ENCODE measurements at regions not wholly inside any gene's neighbourhood (a gene's known extent, or its start where the extent isn't known, plus 50 kb on each side); places are given as distances from the start of the nearest gene placed in this dataset.

GRCh38 chr10:22849077-22849805 lies 78.6 kb upstream of the ARMC3 start:
- Mint-ChIP-seq H3K4me3 (ENCODE audit: low read depth, unreplicated experiment) (peak overlapping the region; percentile 44), H3K27me3 (ENCODE audit: unreplicated experiment) (no peaks in the 10 kb centered on the region), H3K36me3 (ENCODE audit: insufficient read depth, unreplicated experiment) (no peaks in the 10 kb centered on the region), H3K27ac (ENCODE audit: unreplicated experiment) (peak overlapping the region; percentile 77), H3K9me3 (ENCODE audit: low read depth, unreplicated experiment) (no peaks in the 10 kb centered on the region), H3K4me1 (ENCODE audit: low read depth, unreplicated experiment) (peaks cover 15% of the 10 kb centered on the region)
- CTCF ChIA-PET: no interaction called here
- peak; percentile 52 for DNase-seq
- TF ChIP-seq CTCF (IDR thresholded peaks at IDR 0.05; ENCODE audit: unreplicated experiment): no peak
- intact Hi-C loops (cut with micrococcal nuclease; ENCODE audit: unreplicated experiment): no loop called here
- no TSS peak for BruUV-seq (replicated peaks)

GRCh38 chr10:22848509-22848908 lies 79.3 kb upstream of the ARMC3 start:
- no peaks in the 10 kb centered on the region for H3K9me3 Mint-ChIP-seq (ENCODE audit: low read depth, unreplicated experiment)
- DNase-seq: no peak
- intact Hi-C loops (cut with micrococcal nuclease; ENCODE audit: unreplicated experiment): no loop called here
- no peak overlapping the region for H3K4me3 Mint-ChIP-seq (ENCODE audit: low read depth, unreplicated experiment)
- peaks cover 15% of the 10 kb centered on the region for H3K4me1 Mint-ChIP-seq (ENCODE audit: low read depth, unreplicated experiment)
- H3K27ac Mint-ChIP-seq (ENCODE audit: unreplicated experiment): peak overlapping the region; percentile 77
- H3K36me3 Mint-ChIP-seq (ENCODE audit: insufficient read depth, unreplicated experiment): no peaks in the 10 kb centered on the region
- TF ChIP-seq CTCF (IDR thresholded peaks at IDR 0.05; ENCODE audit: unreplicated experiment): no peak
- CTCF ChIA-PET: no interaction called here
- no TSS peak for BruUV-seq (replicated peaks)
- no peaks in the 10 kb centered on the region for H3K27me3 Mint-ChIP-seq (ENCODE audit: unreplicated experiment)

GRCh38 chr10:22846294-22846693 lies 81.6 kb upstream of the ARMC3 start:
- no peaks in the 10 kb centered on the region for H3K9me3 Mint-ChIP-seq (ENCODE audit: low read depth, unreplicated experiment)
- no peak overlapping the region for H3K4me3 Mint-ChIP-seq (ENCODE audit: low read depth, unreplicated experiment)
- TF ChIP-seq CTCF (IDR thresholded peaks at IDR 0.05; ENCODE audit: unreplicated experiment): no peak
- no TSS peak for BruUV-seq (replicated peaks)
- CTCF ChIA-PET: no interaction called here
- H3K4me1 Mint-ChIP-seq (ENCODE audit: low read depth, unreplicated experiment): peaks cover 15% of the 10 kb centered on the region
- intact Hi-C loops (cut with micrococcal nuclease; ENCODE audit: unreplicated experiment): no loop called here
- H3K36me3 Mint-ChIP-seq (ENCODE audit: insufficient read depth, unreplicated experiment): no peaks in the 10 kb centered on the region
- no peaks in the 10 kb centered on the region for H3K27me3 Mint-ChIP-seq (ENCODE audit: unreplicated experiment)
- H3K27ac Mint-ChIP-seq (ENCODE audit: unreplicated experiment): no peak overlapping the region
- no peak for DNase-seq

- Mint-ChIP-seq H3K27ac (ENCODE audit: unreplicated experiment) (no peak overlapping the region), H3K9me3 (ENCODE audit: low read depth, unreplicated experiment) (no peaks in the 10 kb centered on the region), H3K4me1 (ENCODE audit: low read depth, unreplicated experiment) (no peaks in the 10 kb centered on the region), H3K36me3 (ENCODE audit: insufficient read depth, unreplicated experiment) (no peaks in the 10 kb centered on the region), H3K4me3 (ENCODE audit: low read depth, unreplicated experiment) (no peak overlapping the region), H3K27me3 (ENCODE audit: unreplicated experiment) (no peaks in the 10 kb centered on the region)
- BruUV-seq (replicated peaks): no TSS peak
- TF ChIP-seq CTCF (IDR thresholded peaks at IDR 0.05; ENCODE audit: unreplicated experiment): no peak
- DNase-seq: no peak
- intact Hi-C loops (cut with micrococcal nuclease; ENCODE audit: unreplicated experiment): no loop called here
- CTCF ChIA-PET: no interaction called here
Observed at GRCh38 chr10:22839639-22840038, 88.2 kb upstream of the ARMC3 start.
